ENCODE measurements at regions not wholly inside any gene's neighbourhood (a gene's known extent, or its start where the extent isn't known, plus 50 kb on each side); places are given as distances from the start of the nearest gene placed in this dataset.

DNA sequence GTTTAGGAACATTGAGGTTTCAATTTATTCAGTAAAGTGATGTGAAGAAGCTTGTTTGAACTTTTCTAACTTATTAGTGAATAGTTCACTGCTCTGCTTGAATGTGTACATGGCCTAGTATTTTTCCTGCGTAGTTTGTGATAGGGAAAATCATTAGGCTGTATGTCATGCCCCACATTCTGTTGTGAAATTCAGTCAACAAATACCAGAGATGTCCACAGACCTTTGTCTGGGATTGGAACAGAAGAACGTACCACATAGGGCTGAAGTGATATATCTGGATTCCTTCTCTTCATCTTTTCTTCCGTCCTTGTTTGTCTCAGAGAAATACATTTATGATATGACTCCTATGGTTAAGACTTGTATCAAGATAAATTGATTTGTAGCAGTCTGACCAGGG lies 88.8 kb upstream of the PLS3 start:
- TF ChIP-seq, protein P1, sequence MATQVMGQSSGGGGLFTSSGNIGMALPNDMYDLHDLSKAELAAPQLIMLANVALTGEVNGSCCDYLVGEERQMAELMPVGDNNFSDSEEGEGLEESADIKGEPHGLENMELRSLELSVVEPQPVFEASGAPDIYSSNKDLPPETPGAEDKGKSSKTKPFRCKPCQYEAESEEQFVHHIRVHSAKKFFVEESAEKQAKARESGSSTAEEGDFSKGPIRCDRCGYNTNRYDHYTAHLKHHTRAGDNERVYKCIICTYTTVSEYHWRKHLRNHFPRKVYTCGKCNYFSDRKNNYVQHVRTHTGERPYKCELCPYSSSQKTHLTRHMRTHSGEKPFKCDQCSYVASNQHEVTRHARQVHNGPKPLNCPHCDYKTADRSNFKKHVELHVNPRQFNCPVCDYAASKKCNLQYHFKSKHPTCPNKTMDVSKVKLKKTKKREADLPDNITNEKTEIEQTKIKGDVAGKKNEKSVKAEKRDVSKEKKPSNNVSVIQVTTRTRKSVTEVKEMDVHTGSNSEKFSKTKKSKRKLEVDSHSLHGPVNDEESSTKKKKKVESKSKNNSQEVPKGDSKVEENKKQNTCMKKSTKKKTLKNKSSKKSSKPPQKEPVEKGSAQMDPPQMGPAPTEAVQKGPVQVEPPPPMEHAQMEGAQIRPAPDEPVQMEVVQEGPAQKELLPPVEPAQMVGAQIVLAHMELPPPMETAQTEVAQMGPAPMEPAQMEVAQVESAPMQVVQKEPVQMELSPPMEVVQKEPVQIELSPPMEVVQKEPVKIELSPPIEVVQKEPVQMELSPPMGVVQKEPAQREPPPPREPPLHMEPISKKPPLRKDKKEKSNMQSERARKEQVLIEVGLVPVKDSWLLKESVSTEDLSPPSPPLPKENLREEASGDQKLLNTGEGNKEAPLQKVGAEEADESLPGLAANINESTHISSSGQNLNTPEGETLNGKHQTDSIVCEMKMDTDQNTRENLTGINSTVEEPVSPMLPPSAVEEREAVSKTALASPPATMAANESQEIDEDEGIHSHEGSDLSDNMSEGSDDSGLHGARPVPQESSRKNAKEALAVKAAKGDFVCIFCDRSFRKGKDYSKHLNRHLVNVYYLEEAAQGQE (IDR thresholded peaks at IDR 0.05; ENCODE audit: low read depth) = no peak
- TF ChIP-seq, protein P2, sequence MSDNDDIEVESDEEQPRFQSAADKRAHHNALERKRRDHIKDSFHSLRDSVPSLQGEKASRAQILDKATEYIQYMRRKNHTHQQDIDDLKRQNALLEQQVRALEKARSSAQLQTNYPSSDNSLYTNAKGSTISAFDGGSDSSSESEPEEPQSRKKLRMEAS (IDR thresholded peaks at IDR 0.05) = no peak
- no peak for TF ChIP-seq TAF1 (IDR thresholded peaks at IDR 0.05; ENCODE audit: low read depth)
- TF ChIP-seq TEAD4 (IDR thresholded peaks at IDR 0.05) = no peak
- no peak for TF ChIP-seq CREB1 (IDR thresholded peaks at IDR 0.05; ENCODE audit: low read depth)
- TF ChIP-seq EGR1 (IDR thresholded peaks at IDR 0.05) = no peak
- TF ChIP-seq ZBTB7A (IDR thresholded peaks at IDR 0.05; ENCODE audit: low read depth) = no peak
- no peak for TF ChIP-seq EP300 (IDR thresholded peaks at IDR 0.05; ENCODE audit: borderline replicate concordance)
- TF ChIP-seq, protein P3, sequence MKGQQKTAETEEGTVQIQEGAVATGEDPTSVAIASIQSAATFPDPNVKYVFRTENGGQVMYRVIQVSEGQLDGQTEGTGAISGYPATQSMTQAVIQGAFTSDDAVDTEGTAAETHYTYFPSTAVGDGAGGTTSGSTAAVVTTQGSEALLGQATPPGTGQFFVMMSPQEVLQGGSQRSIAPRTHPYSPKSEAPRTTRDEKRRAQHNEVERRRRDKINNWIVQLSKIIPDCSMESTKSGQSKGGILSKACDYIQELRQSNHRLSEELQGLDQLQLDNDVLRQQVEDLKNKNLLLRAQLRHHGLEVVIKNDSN (IDR thresholded peaks at IDR 0.05) = no peak
- TF ChIP-seq FOXM1 (IDR thresholded peaks at IDR 0.05; ENCODE audit: borderline replicate concordance, low read depth) = no peak
- no peak for TF ChIP-seq RAD21 (IDR thresholded peaks at IDR 0.05; ENCODE audit: low read depth)
